ENCODE measurements at regions not wholly inside any gene's neighbourhood (a gene's known extent, or its start where the extent isn't known, plus 50 kb on each side); places are given as distances from the start of the nearest gene placed in this dataset.
"Not testable (repeated sequence)": the region's sequence is repeated elsewhere in the genome, so short reads cannot be mapped to it uniquely, and the experiment has no call there.

DNA sequence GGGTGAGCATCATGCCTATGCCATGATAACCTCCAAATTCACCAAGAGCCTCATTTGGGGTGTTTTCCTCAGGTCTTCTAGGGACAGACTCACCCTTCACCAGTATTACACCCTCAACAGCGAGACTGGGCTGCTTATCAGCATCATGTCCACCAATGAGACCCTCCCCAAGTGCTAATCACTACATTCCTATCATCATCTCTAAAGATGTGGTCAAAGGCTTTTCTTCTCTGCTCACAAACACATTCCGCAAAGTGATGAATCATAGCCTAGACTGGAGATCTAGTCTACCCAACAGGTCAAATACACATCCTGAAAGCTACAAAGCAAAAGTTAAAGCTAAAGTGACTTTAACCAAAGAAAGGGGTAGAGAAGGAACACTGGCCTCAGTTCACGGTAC, 75.3 kb upstream of the C7orf33 start:
- no peak for DNase-seq

DNA sequence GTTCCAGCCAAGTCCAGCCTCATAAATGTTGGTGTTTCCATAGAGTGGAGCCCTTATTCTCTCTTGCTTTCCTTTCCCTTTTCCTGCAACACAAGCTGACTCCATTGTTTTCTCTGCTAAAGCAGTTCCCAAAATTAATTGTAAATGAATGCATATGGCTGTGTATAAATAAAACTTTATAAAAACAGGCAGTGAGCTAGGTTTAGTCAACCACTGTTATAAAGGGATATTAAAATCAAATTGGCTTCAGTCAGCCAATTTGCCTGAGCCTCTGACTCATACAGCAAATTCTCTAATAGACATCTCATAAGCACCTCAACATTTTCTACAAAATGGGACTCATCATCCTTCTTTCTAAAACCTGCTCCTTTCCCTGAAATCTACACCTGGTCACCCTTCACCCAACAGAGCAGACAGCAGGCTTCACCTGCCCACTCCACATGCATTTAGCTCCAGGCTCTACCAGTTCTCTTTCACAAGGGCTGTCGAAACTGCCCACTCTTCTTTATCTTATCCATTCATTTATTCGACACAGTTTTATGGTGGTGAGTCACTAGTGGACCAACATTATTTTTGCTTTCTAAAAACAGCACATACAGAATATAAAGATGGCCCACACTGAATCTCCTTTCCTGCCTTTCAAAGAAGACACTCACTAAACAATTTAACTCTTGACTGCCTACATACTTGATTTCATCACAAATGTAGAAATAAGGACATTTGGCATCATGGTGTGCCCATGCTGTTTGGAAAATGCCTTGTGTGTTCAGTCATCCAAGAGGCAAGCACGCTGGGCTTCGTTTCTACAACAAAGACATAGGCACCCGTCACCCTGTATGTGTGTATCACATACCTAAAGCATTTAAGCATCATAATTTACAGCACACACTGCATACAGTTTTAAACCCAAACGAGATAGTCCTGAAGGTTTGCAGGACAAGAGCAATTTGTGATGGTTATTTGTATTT, 74.6 kb upstream of the C7orf33 start:
- DNase-seq, result no peak

DNA sequence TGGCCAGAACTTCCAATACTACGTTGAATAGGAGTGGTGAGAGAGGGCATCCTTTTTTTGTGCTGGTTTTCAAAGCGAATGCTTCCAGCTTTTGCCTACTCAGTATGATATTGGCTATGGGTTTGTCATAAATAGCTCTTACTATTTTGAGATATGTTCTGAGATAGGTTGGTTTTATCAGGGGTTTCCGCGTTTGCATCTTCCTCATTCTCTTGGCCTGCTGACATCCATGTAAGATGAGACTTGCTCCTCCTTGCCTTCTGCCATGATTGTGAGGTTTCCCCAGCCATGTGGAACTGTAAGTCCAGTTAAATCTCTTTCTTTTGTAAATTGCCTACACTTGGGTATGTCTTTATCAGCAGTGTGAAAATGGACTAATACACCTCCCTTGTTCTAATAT, 71.2 kb upstream of the C7orf33 start:
- not testable (repeated sequence) for DNase-seq

DNA sequence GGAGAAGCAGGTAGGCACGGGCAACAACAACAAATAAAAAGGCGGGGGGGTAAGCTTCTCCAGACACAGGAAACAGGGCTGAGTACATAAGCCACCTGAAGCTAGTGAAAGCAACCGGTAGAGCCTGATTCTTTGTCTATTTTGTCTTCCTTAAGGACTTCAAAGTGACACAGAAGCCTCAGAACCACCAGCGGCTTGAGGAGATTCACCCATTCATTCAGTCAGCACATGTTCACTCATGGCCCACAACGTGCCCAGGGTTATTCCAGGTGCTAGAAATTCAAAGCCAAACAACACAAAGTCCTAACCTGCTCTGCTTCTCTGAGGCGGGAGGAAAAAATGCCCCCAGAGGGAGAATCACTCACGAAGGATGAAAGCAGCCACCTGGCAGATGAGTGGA, 69.3 kb upstream of the C7orf33 start:
- no peak for DNase-seq

DNA sequence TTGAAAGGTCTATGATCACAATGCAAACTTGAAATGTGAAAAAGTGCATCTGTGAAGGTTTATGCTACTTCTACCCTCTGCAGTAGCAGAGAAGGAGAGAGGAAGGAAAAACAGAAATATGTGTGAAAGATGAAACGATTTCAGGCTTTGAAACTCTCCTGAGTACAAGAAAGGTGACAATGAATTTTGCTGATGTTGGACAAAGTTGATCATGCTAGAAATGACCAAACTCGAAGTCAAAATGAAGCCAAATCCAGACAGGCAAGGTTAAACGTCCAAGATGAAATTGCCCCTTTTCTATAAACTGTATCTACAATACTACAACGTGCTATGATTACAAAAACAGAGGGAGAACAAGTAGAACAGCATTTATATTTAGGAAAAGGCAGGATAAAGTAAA, 67.0 kb upstream of the C7orf33 start:
- DNase-seq, result no peak

DNA sequence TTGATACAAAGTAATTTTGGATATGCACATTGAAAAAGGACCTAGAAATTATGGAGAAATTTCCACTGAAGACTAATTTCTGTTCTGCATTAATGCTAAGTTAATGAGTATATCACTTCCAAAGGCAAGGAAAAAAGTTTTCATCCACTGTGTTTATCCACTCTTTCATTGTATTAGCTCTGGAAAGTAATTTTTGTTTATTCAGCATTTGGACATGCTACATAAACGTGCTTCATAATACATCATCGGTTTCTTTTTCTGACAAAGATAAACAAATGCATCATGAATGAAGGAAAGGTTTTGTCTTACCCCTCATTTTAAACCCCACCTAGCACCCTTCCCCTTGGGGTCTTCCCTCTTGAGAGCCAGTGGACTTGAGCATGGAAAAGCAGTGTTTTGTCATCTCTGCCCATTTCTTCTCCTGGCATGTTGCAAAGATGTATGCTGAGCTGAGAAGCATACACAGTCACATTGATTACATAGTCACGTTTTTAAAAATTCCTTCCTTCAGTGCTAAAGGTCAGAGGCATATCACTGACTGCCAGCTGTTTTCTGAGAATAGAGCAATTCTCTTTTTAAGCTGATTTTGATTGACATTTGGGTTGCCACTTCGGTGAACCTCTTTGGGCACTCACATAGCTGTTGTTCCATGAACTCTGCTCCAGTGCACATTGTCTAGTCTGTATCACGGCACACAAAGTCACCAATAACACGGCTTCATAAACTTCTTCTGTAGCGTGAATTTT, 65.9 kb upstream of the C7orf33 start:
- DNase-seq, result no peak

DNA sequence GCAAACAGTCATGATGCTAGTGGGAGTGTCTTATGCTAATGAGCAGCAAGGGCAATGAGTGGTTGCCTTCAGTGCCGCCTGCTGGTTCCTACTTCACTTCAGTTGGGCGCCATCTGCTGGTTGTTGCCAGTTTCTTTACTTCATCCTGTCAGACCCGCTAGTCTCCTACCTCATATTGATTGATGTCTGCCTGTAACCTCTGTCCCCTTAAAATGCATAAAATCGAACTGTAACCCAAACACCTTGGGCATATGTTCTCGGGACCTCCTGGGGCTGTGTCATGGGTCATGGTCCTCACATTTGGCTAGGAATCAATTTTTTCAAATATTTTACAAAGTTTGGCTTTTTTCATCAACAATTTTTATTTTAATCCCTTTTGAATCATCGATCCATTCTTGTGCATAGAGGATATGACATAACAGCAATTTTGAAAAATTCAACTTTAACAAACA, 62.8 kb upstream of the C7orf33 start:
- peak; percentile 36 for DNase-seq

DNA sequence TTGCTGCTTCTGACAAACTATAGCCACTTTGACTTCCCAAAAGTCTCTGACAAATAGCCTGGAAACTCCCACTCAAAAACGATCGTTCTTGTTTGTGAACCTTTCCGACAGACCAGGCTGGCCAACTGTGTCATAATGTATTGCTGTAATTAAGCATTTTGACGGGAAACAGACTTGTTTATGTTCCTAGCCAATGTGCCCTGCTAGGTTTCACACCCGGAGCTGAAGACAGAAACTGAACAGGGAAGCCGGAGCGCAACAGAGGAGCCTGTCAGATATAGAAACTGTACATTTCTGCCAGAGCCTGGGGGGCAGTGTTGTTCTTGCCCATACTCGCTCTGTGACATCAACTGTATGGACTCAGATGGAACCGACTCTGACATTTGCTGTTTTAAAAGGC, 55.3 kb upstream of the C7orf33 start:
- DNase-seq, result no peak

DNA sequence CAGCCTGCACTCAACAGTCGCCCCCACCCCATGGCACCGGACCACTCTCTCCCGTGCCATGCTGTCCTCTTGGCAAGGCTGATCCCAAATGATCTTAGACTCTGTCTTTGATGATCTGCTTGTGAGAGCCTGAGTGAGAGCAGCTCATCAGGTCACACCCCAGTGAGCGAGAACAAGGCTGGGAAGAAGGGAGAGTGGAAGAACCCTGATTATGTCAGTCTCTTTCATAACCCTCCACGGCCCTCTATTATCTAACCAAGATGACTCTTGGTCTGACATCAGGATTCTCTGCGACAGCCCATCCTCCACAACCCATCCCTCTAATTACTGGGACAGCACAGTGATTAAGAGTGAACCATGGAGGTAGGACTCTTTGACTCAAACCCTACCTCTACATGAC, 53.1 kb upstream of the C7orf33 start:
- DNase-seq, result no peak

DNA sequence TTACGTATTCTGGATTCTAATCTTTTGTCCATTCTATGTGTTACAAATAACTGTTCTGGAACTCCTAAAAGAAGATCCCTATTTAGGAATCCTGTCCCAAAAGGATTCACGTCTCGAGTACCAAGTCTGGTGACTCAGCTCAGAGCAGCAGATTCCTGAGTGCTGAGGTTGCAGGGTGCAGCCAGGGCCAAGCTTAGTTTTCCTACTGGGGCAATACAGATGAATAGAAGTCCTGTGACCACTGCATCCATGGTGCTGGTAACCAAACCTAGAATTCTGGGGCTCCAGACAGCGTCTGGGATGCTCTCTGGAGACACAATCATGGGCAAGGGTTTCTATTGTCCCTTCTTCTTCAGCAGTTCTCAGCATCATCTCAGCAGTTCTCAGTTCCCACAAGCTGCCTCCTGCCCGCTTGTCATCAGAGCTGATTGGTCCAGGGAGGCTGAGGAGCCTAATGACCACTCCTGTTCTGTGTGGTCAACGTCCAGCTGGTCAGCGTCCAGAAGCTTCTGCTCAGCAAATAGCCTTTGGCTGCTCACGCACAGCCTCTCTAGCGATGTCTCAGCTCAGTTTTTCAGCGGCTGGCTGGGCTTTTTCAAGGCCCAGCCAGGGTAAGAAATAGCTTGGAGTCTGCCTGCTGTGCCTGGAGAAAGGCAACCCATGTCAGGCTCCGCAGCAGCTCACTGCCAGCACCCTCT, 50.4 kb upstream of the C7orf33 start:
- no peak for DNase-seq
